Effector CD4-positive, alpha-beta T cell (primary cell): ENCODE measurements at regions not wholly inside any gene's neighbourhood (a gene's known extent, or its start where the extent isn't known, plus 50 kb on each side); places are given as distances from the start of the nearest gene placed in this dataset.

Source experiments
- DNase-seq: peaks from one replicate; pipeline ENCODE4 v3.0.0-alpha.2; 2020

DNA sequence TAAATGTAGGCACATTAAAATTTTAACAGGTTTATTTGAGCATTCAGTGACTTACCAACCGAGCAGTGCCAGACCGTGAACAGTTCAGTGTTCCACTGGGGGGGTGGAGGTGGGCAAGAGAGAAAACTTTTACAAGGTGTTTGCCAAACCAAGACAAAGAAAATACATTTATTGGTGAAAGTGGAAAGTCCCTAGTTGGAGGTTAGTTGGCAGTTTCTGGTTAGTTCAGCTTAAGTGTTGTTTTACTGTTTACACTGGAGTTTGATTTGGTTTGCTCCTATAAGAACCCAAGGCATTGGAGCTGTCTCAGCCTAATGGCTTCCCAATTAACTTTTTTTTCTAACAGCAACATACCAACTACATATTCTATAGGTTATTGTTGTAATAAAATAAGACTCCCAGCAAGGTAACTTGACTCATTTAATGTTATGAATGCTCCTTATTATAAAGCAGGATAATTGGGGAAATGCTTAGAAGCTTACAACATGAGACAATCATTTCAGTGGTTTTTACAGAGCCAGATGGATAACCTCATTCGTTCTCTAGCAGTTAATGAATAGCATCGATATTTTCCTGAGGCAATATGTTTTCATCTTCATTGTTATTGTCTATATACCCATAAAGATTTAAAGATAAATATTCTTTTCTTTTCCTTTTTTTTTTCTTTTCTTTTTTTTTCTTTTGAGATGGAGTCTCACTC is 115.8 kb downstream of the ETNK1 start:
- DNase-seq = no peak

DNA sequence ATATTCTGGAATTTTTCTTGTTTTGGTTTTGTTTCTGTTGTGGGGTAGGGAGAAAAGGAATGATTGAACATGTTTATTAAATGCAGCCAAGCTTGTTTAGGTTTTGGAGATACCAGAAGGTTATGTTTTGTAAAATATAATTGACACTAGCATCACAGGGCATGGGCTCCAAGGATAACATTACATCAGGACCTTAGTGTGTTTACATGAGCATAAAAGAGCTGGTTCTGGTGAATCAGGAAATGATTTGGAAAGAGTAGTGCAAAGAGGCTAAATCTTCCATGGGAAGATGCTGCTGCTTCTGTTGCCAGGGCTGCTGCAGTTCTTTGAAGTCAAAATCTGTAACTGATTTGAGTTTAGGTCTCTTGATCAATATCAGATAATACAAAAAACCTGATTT is 118.7 kb downstream of the ETNK1 start:
- DNase-seq = no peak

DNA sequence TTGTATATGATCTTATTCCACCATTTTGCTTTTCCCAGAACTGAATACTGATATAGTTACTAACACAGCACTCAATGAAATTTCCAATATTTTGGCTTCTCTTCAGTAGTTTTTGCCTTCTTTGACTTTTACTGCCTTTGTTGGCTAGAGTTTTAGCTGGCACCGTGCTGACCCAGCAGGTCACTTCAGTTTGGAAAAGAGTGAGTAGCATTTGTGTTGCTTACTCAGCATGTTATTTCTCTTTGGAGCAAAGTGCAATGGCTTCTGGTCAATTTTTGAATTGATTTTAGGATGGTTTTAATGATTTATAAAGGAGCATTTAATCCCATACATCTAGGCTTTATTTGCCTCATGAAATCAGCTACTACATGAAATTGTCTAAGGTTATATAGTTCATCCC is 119.2 kb downstream of the ETNK1 start:
- no peak for DNase-seq

DNA sequence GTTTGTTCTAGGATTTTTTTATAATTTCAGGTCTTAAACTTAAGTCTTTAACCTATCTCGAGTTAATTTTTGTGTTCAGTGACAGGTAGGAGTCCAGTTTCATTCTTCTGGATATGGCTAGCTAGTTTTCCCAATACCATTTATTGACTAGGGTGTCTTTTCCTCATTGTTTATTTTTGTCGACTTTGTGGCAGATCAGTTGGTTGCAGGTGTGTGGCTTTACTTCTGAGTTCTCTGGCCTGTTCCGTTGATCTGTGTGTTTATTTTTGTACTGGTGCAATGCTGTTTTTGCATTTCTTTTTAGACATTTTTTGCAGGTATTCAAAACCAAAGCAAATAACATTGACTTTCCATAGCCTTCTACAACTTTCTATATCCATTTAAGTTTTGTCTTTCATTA is 121.7 kb downstream of the ETNK1 start:
- DNase-seq = no peak

DNA sequence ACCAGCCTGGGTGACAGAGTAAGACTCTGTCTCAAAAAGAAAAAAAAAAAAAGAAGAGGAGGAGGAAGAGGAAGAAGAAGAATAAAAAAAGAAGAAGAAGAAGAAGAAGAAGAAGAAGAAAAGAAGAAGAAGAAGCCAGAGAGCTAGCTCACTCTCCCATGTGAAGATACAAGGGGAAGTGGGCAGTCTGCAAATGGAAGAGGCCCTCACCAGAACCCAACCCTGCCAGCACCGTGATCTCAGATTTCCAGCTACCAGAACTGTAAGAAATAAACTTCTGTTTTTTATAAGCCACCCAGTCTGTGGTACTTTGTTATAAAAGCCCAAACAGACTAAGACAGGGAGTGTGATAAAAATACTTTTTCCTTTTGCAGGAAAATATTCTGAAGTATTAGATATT is 130.7 kb downstream of the ETNK1 start:
- no peak for DNase-seq

DNA sequence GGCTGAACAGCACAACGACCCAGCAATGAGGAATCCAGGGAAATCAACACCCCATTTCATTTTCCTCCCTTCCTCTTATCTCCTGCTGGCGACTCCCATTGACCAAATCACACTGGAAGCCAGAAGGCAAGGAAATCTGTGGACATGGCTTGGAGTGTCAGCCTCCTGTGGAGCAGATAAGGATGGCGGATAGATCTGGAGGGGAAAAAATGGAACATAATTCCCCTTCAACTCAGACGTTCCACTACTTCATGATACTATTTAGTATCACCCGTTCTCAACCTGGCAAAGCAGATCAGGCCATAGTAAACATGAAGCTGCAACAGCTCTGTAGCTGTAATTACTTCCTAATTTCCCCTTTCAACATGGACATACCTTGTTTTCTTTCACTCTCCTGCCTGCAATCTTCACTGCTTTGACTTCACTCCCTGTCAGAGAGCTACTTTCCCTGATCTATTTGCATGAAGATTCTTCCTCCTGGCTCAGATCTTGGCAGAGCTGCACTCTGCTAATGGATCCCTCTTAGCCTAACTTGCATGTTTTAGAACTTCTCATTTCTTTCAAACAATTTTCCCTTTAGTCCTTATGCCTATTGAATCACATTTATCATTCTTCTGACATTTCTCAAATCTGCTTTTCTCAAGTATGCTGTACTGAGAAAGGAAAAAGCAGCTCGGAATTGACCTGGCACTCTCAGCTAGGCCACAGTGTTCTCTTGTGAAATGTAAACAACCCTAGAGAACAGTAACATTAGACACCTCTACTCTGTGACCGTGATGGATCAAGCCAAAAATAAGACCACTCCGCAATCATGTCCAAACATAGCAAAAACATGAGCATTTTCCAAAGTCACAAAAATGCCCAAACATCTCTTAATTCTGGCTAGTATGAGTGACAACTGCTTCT is 135.1 kb downstream of the ETNK1 start:
- DNase-seq = no peak

DNA sequence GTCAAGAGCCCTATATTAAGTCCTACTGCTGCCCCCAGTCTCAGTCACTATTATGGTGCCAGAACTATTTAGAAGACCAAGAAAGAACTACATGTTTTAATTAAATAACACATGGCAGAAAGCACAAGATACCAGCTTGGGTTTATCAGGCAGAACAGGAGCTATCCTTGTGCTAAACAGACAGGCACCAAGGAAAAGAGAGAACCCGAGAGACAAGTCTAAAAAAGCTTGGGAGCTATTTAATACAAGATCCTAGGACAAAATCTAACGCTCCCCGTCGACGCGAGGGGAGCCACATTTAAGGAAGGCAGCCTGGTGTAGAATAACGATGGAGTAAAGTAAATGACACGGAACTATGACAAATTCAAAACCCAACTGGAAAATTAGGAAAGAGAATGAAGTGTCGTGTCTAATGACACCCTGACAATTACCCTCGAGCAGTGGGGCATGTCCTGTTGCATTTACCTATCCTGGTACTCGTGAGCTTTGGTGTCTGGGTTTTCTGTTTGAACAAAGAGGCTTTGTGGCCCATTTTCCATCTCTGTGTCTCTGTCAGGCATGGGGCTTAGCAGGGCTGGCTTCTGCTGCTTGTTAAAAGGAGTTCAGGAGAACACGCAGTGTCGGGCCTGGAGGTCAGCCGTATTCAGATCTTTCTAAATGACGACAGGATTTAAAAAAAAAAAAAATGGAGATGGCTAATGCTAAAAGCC is 140.6 kb downstream of the ETNK1 start:
- DNase-seq = no peak

DNA sequence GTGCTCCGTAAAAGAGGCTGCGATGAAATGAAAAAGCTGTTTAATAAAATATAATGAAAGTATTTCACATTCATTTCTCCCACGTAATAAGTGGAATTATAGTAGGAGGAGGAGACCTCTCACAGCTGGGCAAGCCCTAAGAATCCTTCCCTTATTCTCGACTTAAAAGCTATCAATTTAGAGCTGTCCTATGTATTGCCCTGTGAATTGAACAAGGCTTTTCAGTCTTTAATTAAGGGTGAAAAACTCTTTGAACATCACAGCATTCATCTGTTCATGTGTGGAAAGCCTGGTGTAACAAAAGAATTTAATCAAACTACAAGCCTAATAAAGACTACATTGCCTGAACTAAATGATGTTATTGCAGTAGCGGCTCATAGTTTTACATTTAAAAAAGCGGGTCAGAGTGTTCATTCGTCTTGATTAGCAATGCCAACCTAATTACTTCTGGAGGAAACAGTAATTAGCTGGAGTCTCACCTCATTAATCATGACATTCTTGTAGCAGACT is 142.0 kb downstream of the ETNK1 start:
- no peak for DNase-seq

DNA sequence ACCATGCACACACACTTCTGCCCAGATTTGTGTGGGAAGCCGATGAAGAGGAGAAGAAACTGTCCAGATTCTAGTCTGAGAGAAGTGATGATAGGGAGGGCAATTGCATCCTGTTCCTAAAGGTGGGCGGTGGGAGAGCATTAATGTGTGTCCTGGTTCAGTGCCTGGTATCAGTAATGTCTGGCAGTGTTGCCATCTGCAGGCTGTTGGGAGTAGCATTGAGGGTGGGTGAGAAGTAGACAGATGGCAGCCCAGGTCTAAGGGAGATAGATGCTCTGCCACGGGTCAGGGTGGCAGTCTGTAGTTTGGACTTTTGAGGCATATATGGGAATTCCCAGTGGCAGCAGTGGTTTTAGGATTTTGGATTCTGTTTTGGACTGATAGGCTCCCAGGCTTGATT is 156.4 kb downstream of the ETNK1 start:
- DNase-seq = no peak

DNA sequence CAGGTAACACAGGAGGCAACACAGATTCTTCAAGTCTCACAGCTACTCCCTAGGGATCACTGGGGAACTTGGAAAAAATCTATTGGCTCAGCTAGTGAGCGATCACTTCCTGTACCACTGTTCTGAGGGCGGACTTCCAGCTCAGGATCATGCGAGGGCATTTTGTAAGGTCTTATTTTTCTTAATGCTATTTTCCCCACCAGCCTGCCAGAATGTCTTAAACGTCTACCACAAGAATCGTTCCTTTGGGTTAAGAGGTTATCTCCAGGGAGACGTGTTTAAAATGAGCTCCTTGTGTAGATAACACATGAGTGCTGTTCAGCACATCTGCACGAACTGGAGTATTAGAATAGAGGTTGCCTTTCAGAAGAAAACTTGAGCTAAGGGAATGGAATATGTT is 162.6 kb downstream of the ETNK1 start:
- DNase-seq = no peak

DNA sequence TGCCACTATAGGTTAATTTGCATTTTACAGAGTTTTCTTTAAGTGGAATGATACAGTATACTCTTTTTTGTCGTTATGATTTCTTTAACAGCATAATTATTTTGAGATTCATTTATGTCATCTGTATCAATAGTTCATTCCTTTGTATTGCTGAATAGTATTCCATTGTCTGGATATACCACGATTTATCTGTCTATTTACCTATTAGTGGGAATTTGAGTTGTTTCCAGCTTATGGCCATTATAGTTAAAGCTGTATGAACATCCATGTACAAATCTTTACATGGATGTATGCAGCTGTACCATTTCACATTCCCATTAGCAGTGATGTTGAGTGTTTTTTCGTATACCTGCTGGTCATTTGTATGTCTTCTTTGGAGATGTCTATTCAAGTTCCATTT is 163.9 kb downstream of the ETNK1 start:
- DNase-seq = no peak

DNA sequence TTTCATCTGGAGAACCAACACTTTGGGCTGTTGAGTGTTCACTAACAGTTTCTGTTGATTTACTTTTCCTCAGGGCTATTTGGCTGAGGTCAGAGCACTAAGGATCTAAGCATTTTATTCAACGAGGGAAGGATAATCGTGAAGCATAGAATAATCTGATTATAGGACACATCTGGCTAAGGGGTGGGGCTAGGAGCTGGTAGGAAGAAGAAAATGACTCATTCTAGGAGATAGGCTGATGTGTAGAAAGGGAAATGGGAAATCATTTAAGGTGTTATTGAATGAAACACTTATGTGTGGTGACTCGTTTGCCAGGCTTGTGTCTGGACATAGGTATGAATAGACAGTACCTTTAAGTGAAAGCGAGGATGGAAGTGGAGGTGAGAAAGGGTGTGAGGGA is 167.2 kb downstream of the ETNK1 start:
- DNase-seq = no peak

DNA sequence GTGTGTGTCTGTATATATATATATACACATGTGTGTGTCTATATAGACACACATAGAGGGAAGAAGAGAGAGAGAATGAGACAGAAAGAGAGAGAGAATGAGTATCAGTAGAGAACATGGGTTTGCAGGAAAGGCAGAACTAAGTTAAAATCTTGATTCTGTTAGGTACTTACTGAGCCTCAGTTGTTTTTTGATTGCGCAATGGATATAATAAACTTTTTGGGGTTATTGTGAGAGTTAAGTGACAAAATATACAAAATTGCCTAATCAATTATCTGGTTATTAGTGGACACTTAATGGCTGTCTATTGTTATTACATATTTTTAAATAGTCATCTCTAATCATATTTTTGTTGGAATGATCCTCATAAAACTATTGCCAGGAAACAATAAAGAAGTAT is 169.0 kb downstream of the ETNK1 start:
- DNase-seq = no peak

DNA sequence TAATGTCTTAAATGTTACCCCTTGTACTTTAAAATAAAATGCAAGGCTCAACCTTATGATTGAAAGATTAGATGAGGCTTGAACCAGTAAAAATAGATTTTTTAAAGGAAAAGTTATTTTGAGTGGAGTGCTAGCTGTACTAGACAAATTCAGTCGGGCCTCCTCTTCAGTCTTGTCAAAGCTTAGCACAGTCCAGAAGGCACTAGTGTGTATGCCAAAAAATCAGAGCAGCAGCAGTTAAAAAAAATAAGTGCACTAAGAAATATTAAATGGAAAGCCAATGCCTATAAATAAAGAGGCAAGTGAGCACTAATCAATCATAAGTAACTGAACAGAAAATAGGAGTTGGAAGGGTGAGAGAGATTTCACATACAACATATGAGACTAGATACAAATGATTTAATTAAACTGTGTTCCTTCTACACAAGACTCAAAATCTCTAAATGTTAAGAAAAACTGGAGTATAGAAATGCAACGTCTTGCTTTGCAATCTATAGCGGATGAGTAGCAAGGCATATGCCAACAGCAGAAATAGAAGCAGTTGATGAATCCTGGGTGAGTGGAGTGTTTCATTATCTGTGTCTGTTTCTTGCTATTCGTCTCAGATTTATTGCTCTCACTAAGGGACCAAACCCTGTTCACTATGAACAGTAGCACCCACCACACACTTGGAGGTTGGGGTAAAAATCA is 172.1 kb downstream of the ETNK1 start:
- no peak for DNase-seq

DNA sequence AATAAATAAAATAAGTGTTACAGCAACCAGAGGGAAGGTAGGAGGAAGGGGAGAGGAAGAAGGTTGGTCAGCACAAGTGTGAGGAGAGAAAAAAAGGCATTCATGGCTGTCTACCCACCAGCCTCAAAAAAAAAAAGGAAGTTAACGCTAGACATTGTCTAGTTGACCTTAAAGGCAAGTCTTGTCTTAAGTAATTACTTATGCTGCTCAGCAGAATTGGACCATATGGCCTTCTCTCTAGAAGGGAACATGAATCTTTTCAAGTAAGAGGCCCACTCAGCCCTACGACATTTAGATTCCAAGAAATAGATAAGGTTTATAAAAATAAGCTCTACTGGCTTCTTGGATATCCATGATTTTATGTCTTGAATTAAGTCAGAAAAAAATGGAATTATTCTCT is 172.7 kb downstream of the ETNK1 start:
- no peak for DNase-seq

DNA sequence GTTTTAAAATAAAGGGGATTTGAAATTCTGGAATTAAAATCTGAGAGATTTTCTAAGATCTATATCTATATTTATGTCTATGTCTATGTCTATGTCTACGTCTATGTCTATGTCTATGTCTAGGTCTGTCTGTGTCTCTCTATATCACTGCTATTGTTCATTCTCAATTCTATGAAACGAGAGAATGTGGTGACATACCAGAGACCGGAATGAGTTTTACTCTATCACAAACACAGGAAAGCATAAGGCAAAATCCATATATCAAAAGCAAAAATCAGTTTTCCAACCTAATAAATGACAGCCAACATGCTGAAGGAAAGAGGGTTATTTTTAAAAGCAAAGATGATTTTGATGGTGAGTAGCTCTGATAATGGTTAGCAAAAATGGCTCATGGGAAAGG is 173.1 kb downstream of the ETNK1 start:
- no peak for DNase-seq

DNA sequence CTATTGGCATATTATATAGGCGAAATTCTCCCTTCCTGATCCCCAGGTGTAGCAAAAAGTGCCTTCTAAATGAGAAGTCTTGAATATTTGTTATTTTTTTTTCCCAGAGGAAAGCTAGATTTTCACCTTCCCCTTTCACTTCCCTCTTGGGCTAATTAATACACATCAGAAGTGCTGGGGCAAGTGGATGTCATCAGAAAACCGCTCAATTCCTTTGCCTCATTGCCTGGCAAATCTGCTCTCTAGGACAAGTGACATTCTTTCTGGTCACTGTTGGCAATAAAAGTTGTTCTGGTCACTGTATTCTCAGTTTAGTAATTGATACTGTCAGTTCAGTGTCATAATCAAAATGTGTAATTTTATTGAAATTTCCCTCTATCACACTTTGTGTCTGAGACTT is 174.5 kb downstream of the ETNK1 start:
- DNase-seq = no peak

DNA sequence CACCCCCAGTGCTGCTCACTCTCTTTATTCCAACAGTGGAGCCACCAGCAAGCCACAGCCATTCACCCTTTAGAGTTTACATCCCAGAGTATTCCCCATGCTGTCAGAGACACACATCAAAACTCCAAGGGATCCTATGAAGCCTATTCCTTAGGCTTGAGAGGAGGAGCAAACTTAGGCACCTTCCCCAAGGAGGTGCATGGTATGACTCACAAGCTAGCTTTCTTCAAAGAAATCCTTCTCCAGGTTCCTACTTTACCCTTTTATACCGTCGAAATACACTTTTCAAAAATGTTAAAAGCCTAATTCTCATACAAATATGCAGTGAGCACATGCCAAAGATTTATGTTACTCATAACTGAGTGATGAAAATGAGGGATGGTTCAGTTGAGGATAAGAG is 175.4 kb downstream of the ETNK1 start:
- DNase-seq = no peak

DNA sequence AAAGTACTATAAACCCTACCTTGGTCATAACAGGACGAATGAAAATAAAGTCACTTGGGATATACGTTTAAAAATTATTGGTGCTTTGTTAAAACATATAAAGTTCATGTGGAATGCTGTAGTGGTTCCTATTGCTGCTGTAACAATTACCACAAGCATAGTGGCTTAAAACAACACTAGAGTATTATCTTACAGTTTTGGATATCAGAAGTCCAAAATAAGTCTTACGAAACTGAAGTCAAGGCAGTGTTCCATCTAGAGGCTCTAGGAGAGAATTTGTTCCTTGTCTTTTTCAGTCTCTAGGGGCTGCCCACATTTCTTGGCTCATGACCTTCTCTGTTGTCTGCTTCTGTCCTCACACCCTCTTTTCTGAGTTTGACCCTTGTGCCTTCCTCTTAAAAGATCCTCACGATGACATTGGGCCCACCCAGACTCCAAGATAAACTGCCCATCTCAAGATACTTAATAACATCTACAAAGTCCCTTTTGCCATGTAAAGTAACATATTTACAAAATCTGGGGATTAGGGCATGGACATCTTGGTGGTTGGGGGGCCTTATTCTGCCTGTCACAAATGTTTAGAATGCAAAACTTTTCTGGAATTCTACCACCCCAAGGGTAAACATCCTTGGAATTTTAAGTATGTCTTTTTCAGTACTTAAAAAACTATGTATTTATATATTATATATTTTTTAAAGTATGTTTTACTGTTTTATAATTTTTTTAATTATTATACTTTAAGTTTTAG is 178.1 kb downstream of the ETNK1 start:
- no peak for DNase-seq

DNA sequence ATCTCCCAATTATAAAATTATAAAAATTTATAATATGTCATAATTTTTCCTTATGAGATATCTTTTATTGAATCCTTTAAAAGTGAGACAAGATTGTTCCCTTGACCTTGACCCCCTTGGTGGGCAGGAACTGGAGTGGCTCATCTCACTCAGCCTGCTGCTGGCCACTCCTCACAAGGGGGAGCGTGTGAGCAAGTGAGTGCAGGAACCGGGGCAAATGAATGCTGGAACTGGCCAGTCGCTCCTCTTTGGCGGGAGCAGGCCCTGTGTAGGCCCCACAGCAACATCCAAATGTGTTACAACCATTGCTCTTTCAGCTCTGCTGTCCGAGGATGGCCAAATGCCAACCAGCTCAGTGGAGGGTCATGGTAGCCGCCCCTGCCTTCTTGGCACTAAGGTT is 178.8 kb downstream of the ETNK1 start:
- DNase-seq = no peak

DNA sequence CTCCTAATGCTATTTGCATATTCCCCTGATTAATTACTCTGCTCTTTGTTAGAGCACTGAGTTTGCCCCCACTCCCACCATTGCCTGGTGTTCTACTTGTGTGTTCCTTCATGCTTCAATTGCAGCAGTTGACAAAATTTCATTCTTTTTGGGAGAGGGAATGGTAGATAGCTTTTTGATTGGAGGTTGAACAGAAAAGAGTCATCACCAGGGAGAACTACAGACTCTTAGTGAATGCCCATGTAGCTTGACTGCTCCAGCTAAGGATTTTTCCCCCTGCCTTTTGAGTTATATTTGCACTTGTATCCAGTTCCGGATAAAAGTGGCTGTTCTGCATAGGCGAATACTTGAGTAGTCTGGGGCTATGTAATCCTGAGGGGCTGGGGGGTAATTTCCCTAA is 183.9 kb downstream of the ETNK1 start:
- DNase-seq = no peak

DNA sequence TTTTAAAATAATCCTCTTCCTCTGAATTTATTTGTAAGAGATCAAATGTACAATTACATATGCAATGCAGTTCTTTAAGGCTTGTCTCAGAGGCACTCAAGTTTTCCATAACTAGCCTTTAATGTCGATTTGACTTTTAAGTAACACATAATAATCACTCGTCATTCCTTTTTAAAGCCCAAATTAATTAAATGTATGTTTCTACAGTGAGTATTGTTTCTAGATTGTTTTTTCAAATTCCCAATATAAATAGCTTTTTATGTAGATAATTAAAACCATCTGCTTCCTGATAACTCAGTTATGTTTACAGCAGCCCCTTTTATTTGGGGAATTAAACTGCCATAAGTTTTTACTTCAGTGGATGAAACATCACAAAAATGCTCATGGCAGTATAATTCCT is 185.1 kb downstream of the ETNK1 start:
- DNase-seq = no peak
